GM12872 (cell line): ENCODE measurements at regions not wholly inside any gene's neighbourhood (a gene's known extent, or its start where the extent isn't known, plus 50 kb on each side); places are given as distances from the start of the nearest gene placed in this dataset.

Experiments
- TF ChIP-seq, protein P1 (sequence below): IDR thresholded peaks from 3 replicates; pipeline ENCODE4 v1.5.1; 2011; ENCODE audit warnings: low read depth, mild to moderate bottlenecking, low read length, moderate library complexity; ENCODE audit not compliant: insufficient read depth

DNA sequence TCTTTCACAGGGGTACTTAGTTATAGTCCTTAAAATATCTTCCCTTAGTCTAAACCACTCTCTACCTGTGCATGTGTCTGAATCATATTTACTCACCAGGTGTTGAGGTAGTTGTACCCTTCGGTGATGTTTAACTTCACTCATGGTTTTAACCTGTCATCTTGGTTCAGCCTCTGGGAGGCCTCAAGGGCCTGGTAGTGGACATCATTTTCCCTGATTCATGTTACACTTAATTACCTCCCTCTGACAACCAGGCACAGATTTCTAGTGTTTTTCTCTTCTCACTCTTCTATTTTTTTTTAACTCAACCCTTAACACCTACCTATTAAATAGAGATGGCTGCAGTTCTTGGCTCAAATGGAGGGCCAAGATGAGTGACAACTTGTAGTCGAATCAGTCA, 505.4 kb downstream of the TMEM114 start:
- TF ChIP-seq, protein P1, sequence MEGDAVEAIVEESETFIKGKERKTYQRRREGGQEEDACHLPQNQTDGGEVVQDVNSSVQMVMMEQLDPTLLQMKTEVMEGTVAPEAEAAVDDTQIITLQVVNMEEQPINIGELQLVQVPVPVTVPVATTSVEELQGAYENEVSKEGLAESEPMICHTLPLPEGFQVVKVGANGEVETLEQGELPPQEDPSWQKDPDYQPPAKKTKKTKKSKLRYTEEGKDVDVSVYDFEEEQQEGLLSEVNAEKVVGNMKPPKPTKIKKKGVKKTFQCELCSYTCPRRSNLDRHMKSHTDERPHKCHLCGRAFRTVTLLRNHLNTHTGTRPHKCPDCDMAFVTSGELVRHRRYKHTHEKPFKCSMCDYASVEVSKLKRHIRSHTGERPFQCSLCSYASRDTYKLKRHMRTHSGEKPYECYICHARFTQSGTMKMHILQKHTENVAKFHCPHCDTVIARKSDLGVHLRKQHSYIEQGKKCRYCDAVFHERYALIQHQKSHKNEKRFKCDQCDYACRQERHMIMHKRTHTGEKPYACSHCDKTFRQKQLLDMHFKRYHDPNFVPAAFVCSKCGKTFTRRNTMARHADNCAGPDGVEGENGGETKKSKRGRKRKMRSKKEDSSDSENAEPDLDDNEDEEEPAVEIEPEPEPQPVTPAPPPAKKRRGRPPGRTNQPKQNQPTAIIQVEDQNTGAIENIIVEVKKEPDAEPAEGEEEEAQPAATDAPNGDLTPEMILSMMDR, result no peak

- TF ChIP-seq, protein P1, result no peak
Observed at GRCh38 chr16:8084302-8084701, 506.0 kb downstream of the TMEM114 start.

- TF ChIP-seq, protein P1, result no peak
Observed at GRCh38 chr16:8083560-8083959, 506.8 kb downstream of the TMEM114 start.

- TF ChIP-seq, protein P1, result no peak
Observed at GRCh38 chr16:8080817-8081216, 509.5 kb downstream of the TMEM114 start.

DNA sequence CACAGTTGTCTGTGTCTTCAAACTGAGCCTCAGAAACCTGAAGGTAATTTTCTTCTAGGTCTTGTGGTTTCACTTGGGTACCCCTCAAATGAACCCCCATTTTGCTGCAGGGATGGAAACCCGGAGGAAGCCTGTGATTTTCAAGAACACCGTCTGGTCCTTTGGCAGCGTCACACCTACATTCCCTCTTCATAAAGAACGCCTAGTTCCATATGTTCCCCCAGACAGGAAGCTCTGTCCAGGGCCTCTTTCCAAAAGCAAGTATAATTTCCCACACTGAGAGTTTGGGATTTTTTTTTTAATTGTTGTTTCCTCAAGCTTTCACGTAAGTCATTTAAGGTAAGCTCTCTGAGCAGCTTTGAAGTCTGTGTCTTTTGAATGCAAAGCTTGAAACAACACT, 515.0 kb downstream of the TMEM114 start:
- TF ChIP-seq, protein P1, result no peak

- TF ChIP-seq, protein P1, result no peak
Observed at GRCh38 chr16:8070506-8070905, 519.8 kb downstream of the TMEM114 start.

DNA sequence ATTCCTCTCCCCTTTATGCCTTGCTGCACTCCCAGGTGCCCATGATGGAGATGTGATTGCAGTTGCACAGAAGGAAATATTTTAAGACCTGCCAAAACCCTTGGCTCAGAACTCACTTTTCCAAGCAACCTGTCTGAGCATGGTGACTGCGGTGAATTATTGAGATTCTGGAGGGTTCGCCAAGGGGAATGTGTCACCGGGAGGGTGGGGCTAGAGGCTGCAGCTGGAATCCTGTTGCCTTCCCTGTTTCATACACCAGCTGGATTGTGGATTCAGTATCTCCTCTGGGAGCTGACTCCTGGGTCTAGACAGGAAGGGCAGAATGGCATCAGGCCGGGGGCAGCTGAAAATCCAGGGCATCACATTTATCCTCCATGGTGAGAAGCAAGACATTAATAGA, 527.2 kb downstream of the TMEM114 start:
- TF ChIP-seq, protein P1, result no peak

- TF ChIP-seq, protein P1, result no peak
Observed at GRCh38 chr16:8062677-8063076, 527.6 kb downstream of the TMEM114 start.
